ENCODE measurements at regions not wholly inside any gene's neighbourhood (a gene's known extent, or its start where the extent isn't known, plus 50 kb on each side); places are given as distances from the start of the nearest gene placed in this dataset.

DNA sequence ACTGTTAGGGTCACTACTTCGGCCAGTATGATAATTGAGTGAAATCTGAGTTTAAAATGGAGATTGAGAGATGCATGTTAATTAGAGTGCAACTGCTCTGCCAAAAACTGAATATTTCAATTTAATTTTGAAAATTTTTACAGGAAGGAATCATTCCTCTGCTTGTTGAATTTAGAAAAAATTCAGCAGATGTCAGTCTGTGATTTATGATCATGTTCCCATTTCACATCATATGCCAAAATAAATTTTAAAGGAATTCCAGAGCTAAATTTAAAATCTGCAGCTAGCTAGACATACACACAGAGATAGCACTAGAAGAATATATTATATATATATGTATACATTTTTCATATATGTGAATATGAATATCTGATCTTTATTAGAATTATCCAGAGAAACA lies 797.6 kb upstream of the TMEM132C start:
- intact Hi-C loops (cut with DNase I) = no loop called here
- FAIRE-seq (no peak), DNase-seq (no peak)
- Histone ChIP-seq H3K4me1 (ENCODE audit: control insufficient read depth in 2 of 3, insufficient read depth in 2 of 3, low read depth in 1 of 3, low read length in 3 of 3) (no peaks in the 10 kb centered on the region), H3K4me3 (ENCODE audit: low read length in 3 of 3) (no peak overlapping the region), H3K9me3 (ENCODE audit: control insufficient read depth in 2 of 3, insufficient read depth in 1 of 3, low read length in 3 of 3) (no peaks in the 10 kb centered on the region), H3K9ac (ENCODE audit: low read length in 3 of 3) (no peak overlapping the region), H3K27ac (ENCODE audit: low read depth in 2 of 2, low read length in 2 of 2) (no peak overlapping the region), H3K27me3 (ENCODE audit: control insufficient read depth, insufficient read depth, low read length) (no peaks in the 10 kb centered on the region), H3K36me3 (ENCODE audit: control insufficient read depth in 2 of 3, insufficient read depth in 3 of 3, low read length in 3 of 3) (no peaks in the 10 kb centered on the region)
- TF ChIP-seq, protein P1, sequence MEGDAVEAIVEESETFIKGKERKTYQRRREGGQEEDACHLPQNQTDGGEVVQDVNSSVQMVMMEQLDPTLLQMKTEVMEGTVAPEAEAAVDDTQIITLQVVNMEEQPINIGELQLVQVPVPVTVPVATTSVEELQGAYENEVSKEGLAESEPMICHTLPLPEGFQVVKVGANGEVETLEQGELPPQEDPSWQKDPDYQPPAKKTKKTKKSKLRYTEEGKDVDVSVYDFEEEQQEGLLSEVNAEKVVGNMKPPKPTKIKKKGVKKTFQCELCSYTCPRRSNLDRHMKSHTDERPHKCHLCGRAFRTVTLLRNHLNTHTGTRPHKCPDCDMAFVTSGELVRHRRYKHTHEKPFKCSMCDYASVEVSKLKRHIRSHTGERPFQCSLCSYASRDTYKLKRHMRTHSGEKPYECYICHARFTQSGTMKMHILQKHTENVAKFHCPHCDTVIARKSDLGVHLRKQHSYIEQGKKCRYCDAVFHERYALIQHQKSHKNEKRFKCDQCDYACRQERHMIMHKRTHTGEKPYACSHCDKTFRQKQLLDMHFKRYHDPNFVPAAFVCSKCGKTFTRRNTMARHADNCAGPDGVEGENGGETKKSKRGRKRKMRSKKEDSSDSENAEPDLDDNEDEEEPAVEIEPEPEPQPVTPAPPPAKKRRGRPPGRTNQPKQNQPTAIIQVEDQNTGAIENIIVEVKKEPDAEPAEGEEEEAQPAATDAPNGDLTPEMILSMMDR (IDR thresholded peaks at IDR 0.05; ENCODE audit: borderline replicate concordance, extremely low read depth, insufficient read depth) = no peak

DNA sequence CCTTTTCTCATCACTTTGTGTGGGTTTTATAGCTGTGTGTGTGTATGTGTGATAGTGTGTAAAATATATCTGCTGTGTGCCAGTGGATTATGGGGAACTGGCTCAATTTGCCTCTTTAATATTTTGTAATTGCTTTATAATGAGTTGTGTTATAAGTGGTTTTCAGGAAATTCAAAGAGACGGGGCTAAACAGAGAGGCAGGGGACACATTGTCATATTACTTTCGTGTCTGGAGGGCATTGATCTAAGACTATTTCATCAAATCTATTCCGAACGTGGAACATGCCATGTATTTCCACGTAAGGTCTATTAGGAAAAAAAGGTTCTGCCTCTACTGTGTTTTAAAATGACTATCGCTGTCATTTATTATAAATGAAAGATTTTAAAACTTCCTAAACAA lies 793.2 kb upstream of the TMEM132C start:
- Histone ChIP-seq H3K9ac (ENCODE audit: low read length in 3 of 3) (no peak overlapping the region), H3K36me3 (ENCODE audit: control insufficient read depth in 2 of 3, insufficient read depth in 3 of 3, low read length in 3 of 3) (no peaks in the 10 kb centered on the region), H3K27ac (ENCODE audit: low read depth in 2 of 2, low read length in 2 of 2) (no peak overlapping the region), H3K9me3 (ENCODE audit: control insufficient read depth in 2 of 3, insufficient read depth in 1 of 3, low read length in 3 of 3) (no peaks in the 10 kb centered on the region), H3K27me3 (ENCODE audit: control insufficient read depth, insufficient read depth, low read length) (no peaks in the 10 kb centered on the region), H3K4me3 (ENCODE audit: low read length in 3 of 3) (no peak overlapping the region), H3K4me1 (ENCODE audit: control insufficient read depth in 2 of 3, insufficient read depth in 2 of 3, low read depth in 1 of 3, low read length in 3 of 3) (no peaks in the 10 kb centered on the region)
- intact Hi-C loops (cut with DNase I) = no loop called here
- FAIRE-seq (no peak), DNase-seq (no peak)
- TF ChIP-seq, protein P1 (IDR thresholded peaks at IDR 0.05; ENCODE audit: borderline replicate concordance, extremely low read depth, insufficient read depth) = no peak

DNA sequence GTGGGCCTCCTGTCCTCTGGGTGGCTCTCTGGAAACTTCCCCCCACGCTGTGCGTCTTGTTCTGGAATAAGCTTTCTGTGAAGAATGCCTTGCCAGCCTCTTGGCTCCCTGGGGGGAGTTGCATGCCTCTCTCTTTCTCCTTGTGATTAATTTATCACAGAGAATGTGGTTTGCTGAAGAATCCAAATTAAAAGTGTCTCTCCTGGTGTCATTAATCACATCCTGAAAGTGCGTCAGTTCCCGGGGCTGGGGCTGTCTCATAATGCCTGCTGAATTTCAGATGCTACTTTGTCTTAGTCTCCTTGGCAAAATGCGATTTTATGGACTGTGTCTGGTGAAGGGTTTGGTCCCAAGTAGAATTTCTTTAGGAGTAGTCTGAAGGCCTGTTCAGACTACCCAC lies 787.7 kb upstream of the TMEM132C start:
- Histone ChIP-seq H3K27me3 (ENCODE audit: control insufficient read depth, insufficient read depth, low read length) (no peaks in the 10 kb centered on the region), H3K4me3 (ENCODE audit: low read length in 3 of 3) (no peak overlapping the region), H3K9ac (ENCODE audit: low read length in 3 of 3) (no peak overlapping the region), H3K4me1 (ENCODE audit: control insufficient read depth in 2 of 3, insufficient read depth in 2 of 3, low read depth in 1 of 3, low read length in 3 of 3) (no peaks in the 10 kb centered on the region), H3K36me3 (ENCODE audit: control insufficient read depth in 2 of 3, insufficient read depth in 3 of 3, low read length in 3 of 3) (no peaks in the 10 kb centered on the region), H3K9me3 (ENCODE audit: control insufficient read depth in 2 of 3, insufficient read depth in 1 of 3, low read length in 3 of 3) (no peaks in the 10 kb centered on the region), H3K27ac (ENCODE audit: low read depth in 2 of 2, low read length in 2 of 2) (no peak overlapping the region)
- intact Hi-C loops (cut with DNase I) = no loop called here
- FAIRE-seq (no peak), DNase-seq (peak in 1 of 5 donors; percentile 19)
- TF ChIP-seq, protein P1 (IDR thresholded peaks at IDR 0.05; ENCODE audit: borderline replicate concordance, extremely low read depth, insufficient read depth) = no peak

DNA sequence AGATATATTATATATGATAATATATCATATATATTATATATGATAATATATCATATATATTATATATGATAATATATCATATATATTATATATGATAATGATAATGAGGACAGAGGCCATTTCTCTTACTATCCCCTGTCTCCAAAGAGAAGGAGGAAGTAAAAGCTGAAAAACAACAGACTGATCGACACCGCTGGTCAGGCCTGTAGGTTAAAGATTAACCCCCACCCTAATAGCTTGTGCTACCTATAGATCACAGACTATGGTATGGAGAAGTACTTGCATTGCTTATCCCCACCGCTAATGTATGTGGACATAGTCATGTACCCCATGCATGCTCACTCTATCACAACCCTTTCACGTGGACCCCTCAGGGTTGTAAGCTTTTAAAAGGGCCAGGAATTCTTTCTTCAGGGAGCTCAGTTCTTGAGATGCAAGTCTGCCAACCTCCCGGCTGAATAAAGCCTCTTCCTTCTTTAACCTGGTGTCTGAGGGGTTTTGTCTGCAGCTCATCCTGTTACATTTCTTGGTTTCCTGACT lies 786.1 kb upstream of the TMEM132C start:
- no peaks in the 10 kb centered on the region for H3K9me3 ChIP-seq (ENCODE audit: control insufficient read depth in 2 of 3, insufficient read depth in 1 of 3, low read length in 3 of 3)
- no peak overlapping the region for H3K9ac ChIP-seq (ENCODE audit: low read length in 3 of 3)
- H3K4me3 ChIP-seq (ENCODE audit: low read length in 3 of 3) = no peak overlapping the region
- DNase-seq (no peak), FAIRE-seq (peak; percentile 100)
- intact Hi-C loops (cut with DNase I) = no loop called here
- TF ChIP-seq, protein P1 (IDR thresholded peaks at IDR 0.05; ENCODE audit: borderline replicate concordance, extremely low read depth, insufficient read depth) = no peak
- H3K27me3 ChIP-seq (ENCODE audit: control insufficient read depth, insufficient read depth, low read length) = no peaks in the 10 kb centered on the region
- H3K36me3 ChIP-seq (ENCODE audit: control insufficient read depth in 2 of 3, insufficient read depth in 3 of 3, low read length in 3 of 3) = no peaks in the 10 kb centered on the region
- no peak overlapping the region for H3K27ac ChIP-seq (ENCODE audit: low read depth in 2 of 2, low read length in 2 of 2)
- no peaks in the 10 kb centered on the region for H3K4me1 ChIP-seq (ENCODE audit: control insufficient read depth in 2 of 3, insufficient read depth in 2 of 3, low read depth in 1 of 3, low read length in 3 of 3)
